ENCODE measurements at regions not wholly inside any gene's neighbourhood (a gene's known extent, or its start where the extent isn't known, plus 50 kb on each side); places are given as distances from the start of the nearest gene placed in this dataset.

GRCh38 chr2:133791191-133791590 lies 222.9 kb upstream of the NCKAP5 start:
- H3K4me3 ChIP-seq, result no peak overlapping the region
- H3K27me3 ChIP-seq (ENCODE audit: control insufficient read depth in 2 of 2, insufficient read depth in 2 of 2, low read length in 2 of 2), result no peaks in the 10 kb centered on the region
- no peaks in the 10 kb centered on the region for H3K9me1 ChIP-seq (ENCODE audit: control insufficient read depth, insufficient read depth, low read length)
- no peaks in the 10 kb centered on the region for H3K9me3 ChIP-seq (replicated peaks; ENCODE audit: control insufficient read depth, insufficient read depth, low read depth, low read length)
- H3K27ac ChIP-seq (ENCODE audit: extremely low read depth, low read depth, low read length), result no peak overlapping the region
- 1% methylated on average over 6 of the region's 6 CpGs for WGBS (ENCODE audit: insufficient coverage, low coverage, missing lambda C conversion rate)
- in situ Hi-C loops (cut with MboI) (no loop called here), intact Hi-C loops (cut with micrococcal nuclease) (no loop called here)
- no peak overlapping the region for H3K9ac ChIP-seq (ENCODE audit: insufficient read depth in 1 of 2, low read depth in 2 of 2, low read length in 2 of 2)
- H4K20me1 ChIP-seq (replicated peaks; ENCODE audit: control insufficient read depth, insufficient read depth, low read length), result no peaks in the 10 kb centered on the region
- H3K36me3 ChIP-seq (ENCODE audit: control insufficient read depth, insufficient read depth, low read length), result no peaks in the 10 kb centered on the region
- ChIA-PET CTCF (ENCODE audit: low intra/inter-chr PET ratio) (no interaction called here), POLR2A (no interaction called here)
- FAIRE-seq (no peak), DNase-seq (ENCODE audit: extremely low read depth in 1 of 4, low spot score in 3 of 4) (no peak), ATAC-seq (no peak)
- TF ChIP-seq NKRF (IDR thresholded peaks at IDR 0.05; ENCODE audit: borderline replicate concordance), result no peak
- no peak for TF ChIP-seq SUPT5H (IDR thresholded peaks at IDR 0.05)
- TF ChIP-seq KAT2B (IDR thresholded peaks at IDR 0.05; ENCODE audit: low read depth, low read length), result no peak
- TF ChIP-seq KLF1 (tag; IDR thresholded peaks at IDR 0.05), result no peak
- no peak for TF ChIP-seq RFX5 (IDR thresholded peaks at IDR 0.05; ENCODE audit: low read depth, low read length)
- TF ChIP-seq MYC (IDR thresholded peaks at IDR 0.05; ENCODE audit: low read depth, low read length), result no peak
- no peak for TF ChIP-seq MYC (CRISPR knock-in tag; IDR thresholded peaks at IDR 0.05; ENCODE audit: borderline replicate concordance, low read depth)
- TF ChIP-seq HOXB6 (CRISPR knock-in tag; IDR thresholded peaks at IDR 0.05; ENCODE audit: borderline replicate concordance), result no peak
- no peak for TF ChIP-seq ZNF668 (CRISPR knock-in tag; IDR thresholded peaks at IDR 0.05)
- no peak for TF ChIP-seq ZNF449 (CRISPR knock-in tag; IDR thresholded peaks at IDR 0.05)
- no peak for TF ChIP-seq ZBED1 (IDR thresholded peaks at IDR 0.05)
- no peak for TF ChIP-seq TSC22D4 (tag; IDR thresholded peaks at IDR 0.05)
- H2AFZ ChIP-seq (ENCODE audit: low read depth, low read length), result no peak overlapping the region
- no peak overlapping the region for H3K4me2 ChIP-seq (ENCODE audit: insufficient read depth, low read length)
- no TSS peak for BruUV-seq (replicated peaks)
- no peaks in the 10 kb centered on the region for H3K4me1 ChIP-seq (replicated peaks in 1 of 2; ENCODE audit: control insufficient read depth in 2 of 2, insufficient read depth in 2 of 2, low read length in 2 of 2)
- H3K79me2 ChIP-seq (ENCODE audit: control insufficient read depth, insufficient read depth, low read length), result no peaks in the 10 kb centered on the region
